ENCODE measurements at regions not wholly inside any gene's neighbourhood (a gene's known extent, or its start where the extent isn't known, plus 50 kb on each side); places are given as distances from the start of the nearest gene placed in this dataset.

GRCh38 chr16:63018581-63019223 lies 982.5 kb upstream of the CDH8 start:
- TF ChIP-seq, protein P1, sequence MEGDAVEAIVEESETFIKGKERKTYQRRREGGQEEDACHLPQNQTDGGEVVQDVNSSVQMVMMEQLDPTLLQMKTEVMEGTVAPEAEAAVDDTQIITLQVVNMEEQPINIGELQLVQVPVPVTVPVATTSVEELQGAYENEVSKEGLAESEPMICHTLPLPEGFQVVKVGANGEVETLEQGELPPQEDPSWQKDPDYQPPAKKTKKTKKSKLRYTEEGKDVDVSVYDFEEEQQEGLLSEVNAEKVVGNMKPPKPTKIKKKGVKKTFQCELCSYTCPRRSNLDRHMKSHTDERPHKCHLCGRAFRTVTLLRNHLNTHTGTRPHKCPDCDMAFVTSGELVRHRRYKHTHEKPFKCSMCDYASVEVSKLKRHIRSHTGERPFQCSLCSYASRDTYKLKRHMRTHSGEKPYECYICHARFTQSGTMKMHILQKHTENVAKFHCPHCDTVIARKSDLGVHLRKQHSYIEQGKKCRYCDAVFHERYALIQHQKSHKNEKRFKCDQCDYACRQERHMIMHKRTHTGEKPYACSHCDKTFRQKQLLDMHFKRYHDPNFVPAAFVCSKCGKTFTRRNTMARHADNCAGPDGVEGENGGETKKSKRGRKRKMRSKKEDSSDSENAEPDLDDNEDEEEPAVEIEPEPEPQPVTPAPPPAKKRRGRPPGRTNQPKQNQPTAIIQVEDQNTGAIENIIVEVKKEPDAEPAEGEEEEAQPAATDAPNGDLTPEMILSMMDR (IDR thresholded peaks at IDR 0.05; ENCODE audit: borderline replicate concordance, insufficient read depth, low read depth, low read length), result no peak
- no peak overlapping the region for H3K4me3 ChIP-seq (ENCODE audit: low read depth, low read length)

DNA sequence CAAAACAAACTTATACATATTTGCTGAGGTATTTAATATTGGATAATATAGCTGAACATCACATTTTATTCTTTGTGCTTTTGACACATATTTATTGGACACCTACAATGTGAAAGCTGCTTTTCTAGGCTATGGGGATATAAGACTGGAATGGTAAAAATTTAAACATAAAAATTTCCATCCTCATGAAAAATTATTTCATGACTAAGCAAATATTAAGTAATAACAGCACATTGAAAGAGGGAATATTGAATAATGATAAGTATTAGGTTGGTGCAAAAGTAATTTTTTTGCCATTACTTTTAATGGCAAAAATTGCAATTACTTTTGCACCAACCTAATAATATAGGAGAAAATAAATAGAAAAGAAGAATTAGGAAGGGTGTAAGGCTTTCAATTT lies 972.5 kb upstream of the CDH8 start:
- no peak overlapping the region for H3K4me3 ChIP-seq (ENCODE audit: low read depth, low read length)
- TF ChIP-seq, protein P1 (IDR thresholded peaks at IDR 0.05; ENCODE audit: borderline replicate concordance, insufficient read depth, low read depth, low read length), result no peak

DNA sequence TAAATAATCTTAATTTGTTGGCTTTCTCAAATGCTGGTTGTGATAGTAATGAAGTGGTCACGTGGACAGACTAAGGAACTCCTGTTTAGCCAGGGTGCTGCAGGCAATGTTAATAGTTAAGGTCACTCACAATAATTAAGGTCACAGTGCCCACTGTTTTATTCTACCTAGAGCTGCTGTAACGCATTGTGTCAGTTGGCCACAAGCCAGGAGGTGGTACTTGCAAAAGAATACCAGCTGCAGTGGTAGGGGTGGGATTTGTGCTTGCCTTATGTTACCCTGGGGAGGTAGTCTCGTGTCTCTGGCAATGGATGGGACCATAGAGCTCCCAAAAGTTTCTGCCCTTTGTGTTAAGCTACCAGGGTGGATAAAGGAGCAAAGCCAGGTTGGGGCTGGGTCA lies 969.1 kb upstream of the CDH8 start:
- TF ChIP-seq, protein P1 (IDR thresholded peaks at IDR 0.05; ENCODE audit: borderline replicate concordance, insufficient read depth, low read depth, low read length), result no peak
- no peak overlapping the region for H3K4me3 ChIP-seq (ENCODE audit: low read depth, low read length)

- TF ChIP-seq, protein P1 (IDR thresholded peaks at IDR 0.05; ENCODE audit: borderline replicate concordance, insufficient read depth, low read depth, low read length), result no peak
- no peak overlapping the region for H3K4me3 ChIP-seq (ENCODE audit: low read depth, low read length)
Observed at GRCh38 chr16:62989480-62989879, 953.2 kb upstream of the CDH8 start.

GRCh38 chr16:62985722-62986121 lies 949.5 kb upstream of the CDH8 start:
- H3K4me3 ChIP-seq (ENCODE audit: low read depth, low read length), result no peak overlapping the region
- TF ChIP-seq, protein P1 (IDR thresholded peaks at IDR 0.05; ENCODE audit: borderline replicate concordance, insufficient read depth, low read depth, low read length), result no peak

GRCh38 chr16:62978451-62978850 lies 942.2 kb upstream of the CDH8 start:
- TF ChIP-seq, protein P1 (IDR thresholded peaks at IDR 0.05; ENCODE audit: borderline replicate concordance, insufficient read depth, low read depth, low read length), result no peak
- no peak overlapping the region for H3K4me3 ChIP-seq (ENCODE audit: low read depth, low read length)

DNA sequence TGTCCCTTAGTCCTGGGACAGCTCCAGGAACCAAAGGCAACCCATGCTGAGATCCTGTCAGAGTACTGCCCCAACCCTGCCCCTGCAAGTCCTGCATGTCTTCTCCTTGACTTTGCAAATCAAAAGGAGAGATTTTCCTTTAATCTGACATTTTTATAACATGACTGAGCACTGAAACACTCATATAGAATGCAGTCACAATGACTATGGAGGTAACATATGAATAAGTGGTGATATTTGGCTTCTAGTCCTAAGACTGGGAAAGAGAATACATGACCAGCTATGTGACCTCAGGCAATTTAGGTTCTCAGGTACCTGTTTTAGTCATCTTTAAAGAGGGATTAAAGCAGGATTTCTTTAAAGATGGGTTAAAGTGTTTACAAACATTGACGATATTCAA lies 941.6 kb upstream of the CDH8 start:
- TF ChIP-seq, protein P1 (IDR thresholded peaks at IDR 0.05; ENCODE audit: borderline replicate concordance, insufficient read depth, low read depth, low read length), result no peak
- H3K4me3 ChIP-seq (ENCODE audit: low read depth, low read length), result no peak overlapping the region

Measured in GM12875 (cell line).